ENCODE measurements at regions not wholly inside any gene's neighbourhood (a gene's known extent, or its start where the extent isn't known, plus 50 kb on each side); places are given as distances from the start of the nearest gene placed in this dataset.
"Not testable (repeated sequence)": the region's sequence is repeated elsewhere in the genome, so short reads cannot be mapped to it uniquely, and the experiment has no call there.

DNA sequence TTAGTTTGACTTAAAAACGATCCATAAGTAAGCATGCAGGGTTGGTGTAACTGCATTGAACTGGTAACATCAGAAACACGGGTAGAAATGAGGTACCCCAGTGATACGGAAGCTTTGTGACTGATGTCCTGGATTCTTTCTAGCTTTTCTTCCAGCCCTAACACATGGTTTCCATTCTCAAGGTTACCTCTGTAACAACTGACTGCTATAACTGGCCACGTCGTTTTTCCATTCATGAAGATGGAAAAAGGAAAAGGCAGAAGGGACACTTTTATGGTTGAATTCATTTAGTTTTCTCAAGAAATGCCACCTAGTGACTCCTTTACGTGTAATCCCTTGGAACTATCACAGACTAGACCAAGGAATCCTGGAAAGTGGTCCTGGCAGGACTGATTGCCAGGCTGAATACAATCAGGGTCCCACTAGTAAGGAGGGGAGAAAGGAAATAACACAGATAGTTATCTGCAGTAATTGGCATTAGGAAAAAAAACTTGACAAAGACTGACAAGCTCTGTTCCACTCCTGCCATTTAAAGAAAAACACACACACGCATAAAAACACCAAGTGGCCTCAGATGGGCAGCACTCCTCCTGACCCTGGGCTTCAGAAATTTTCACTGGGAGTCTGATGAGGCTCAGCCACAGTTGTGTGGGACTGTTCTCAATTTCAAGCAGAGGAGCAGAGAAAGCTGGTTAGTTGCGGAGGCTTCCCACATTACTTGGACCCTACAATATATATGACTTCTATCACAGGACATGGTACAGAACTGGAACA lies 77.5 kb upstream of the ZNF169 start:
- Histone ChIP-seq H3K9me2 (replicated peaks; ENCODE audit: insufficient read depth, low read length) (no peaks in the 10 kb centered on the region), H3K4me1 (ENCODE audit: low read length) (peaks cover 4% of the 10 kb centered on the region; the same call in 1 of the 2 replicates), H3K4me3 (ENCODE audit: low read length) (no peak overlapping the region), H3K9me3 (ENCODE audit: low read length) (no peaks in the 10 kb centered on the region), H4K20me1 (ENCODE audit: insufficient read depth, low read depth, low read length) (peaks cover 10% of the 10 kb centered on the region), H3K36me3 (ENCODE audit: insufficient read depth, low read length) (peaks cover 17% of the 10 kb centered on the region), H3K27me3 (ENCODE audit: low read length) (no peaks in the 10 kb centered on the region), H3K79me2 (ENCODE audit: low read length) (peaks cover 24% of the 10 kb centered on the region), H3K9ac (ENCODE audit: low read length) (no peak overlapping the region), H3K27ac (ENCODE audit: low read length) (no peak overlapping the region), H2AFZ (ENCODE audit: low read length) (no peak overlapping the region), H3K4me2 (ENCODE audit: low read depth, low read length, poor library complexity, severe bottlenecking) (no peak overlapping the region)
- DNase-seq, result no peak

DNA sequence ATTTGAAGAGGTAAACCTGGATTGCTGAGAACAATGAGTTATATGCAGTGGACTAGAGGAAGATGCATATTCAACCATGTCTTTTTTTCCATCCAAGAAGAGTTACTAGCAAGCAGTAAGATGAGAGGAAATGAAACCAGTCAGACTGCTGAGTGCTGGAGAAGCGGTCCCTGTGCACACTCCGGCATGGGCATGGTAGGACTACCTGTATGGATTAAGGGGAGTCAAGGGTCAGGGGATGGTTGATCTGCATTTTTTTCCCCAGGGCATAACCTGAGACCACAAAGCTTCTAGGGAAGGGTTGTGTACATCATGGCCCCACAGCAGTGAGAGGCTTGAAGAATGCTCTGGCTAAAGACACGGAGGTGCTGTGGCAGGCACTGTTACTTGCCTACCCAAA lies 76.6 kb upstream of the ZNF169 start:
- Histone ChIP-seq H3K27ac (ENCODE audit: low read length) (no peak overlapping the region), H4K20me1 (ENCODE audit: insufficient read depth, low read depth, low read length) (0 out of 2 replicates have a peak, but pooled peaks cover 4% of the 10 kb centered on the region)

DNA sequence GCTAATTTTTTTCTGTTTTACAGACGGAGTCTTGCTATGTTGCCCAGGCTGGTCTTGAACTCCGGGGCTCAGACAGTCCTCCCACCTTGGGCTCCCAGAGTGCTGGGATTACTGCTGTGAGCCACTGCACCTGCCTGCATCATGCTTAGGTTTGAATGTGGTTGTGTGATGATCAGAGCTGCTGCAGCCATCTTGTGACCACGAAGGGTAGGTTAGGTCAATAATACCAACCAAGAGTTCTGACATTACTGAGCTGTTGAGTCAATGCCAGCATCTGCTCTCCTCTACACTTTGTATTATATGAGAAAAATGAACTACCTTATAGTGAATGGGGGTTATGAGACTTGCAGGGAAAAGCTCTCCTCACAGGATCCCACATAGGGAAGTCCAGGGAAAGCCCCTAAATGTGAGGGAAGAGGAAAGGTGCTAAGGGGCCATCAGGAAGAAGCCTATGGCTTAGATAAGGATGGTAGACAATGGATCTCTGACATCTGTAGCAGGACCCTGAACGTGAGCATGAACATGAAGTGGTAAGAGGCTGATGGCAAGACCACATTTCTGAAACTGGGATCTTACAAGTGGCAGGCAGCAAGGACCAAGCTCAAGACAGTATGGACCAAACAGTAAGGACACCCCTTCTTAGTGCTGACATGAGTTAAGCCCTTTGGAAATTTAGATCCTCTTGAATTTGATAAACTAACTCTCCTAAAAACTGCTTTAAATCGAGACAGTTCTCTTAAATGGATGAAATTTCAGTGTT lies 75.7 kb upstream of the ZNF169 start:
- H3K9ac ChIP-seq (ENCODE audit: low read length), result no peak overlapping the region
- no peaks in the 10 kb centered on the region for H3K27me3 ChIP-seq (ENCODE audit: low read length)
- no peak overlapping the region for H3K4me3 ChIP-seq (ENCODE audit: low read length)
- no peak overlapping the region for H3K4me2 ChIP-seq (ENCODE audit: low read depth, low read length, poor library complexity, severe bottlenecking)
- no peak overlapping the region for H2AFZ ChIP-seq (ENCODE audit: low read length)
- 0 out of 2 replicates have a peak, but pooled peaks cover 4% of the 10 kb centered on the region for H4K20me1 ChIP-seq (ENCODE audit: insufficient read depth, low read depth, low read length)
- no peaks in the 10 kb centered on the region for H3K9me3 ChIP-seq (ENCODE audit: low read length)
- peaks cover 7% of the 10 kb centered on the region; the same call in 1 of the 2 replicates for H3K36me3 ChIP-seq (ENCODE audit: insufficient read depth, low read length)
- H3K27ac ChIP-seq (ENCODE audit: low read length), result no peak overlapping the region
- no peaks in the 10 kb centered on the region for H3K9me2 ChIP-seq (replicated peaks; ENCODE audit: insufficient read depth, low read length)
- peaks cover 11% of the 10 kb centered on the region for H3K79me2 ChIP-seq (ENCODE audit: low read length)
- DNase-seq, result no peak
- no peaks in the 10 kb centered on the region for H3K4me1 ChIP-seq (ENCODE audit: low read length)

More for the DNA sequence above, 76.6 kb upstream of the ZNF169 start:
- Histone ChIP-seq H3K79me2 (ENCODE audit: low read length) (peaks cover 15% of the 10 kb centered on the region), H3K4me3 (ENCODE audit: low read length) (no peak overlapping the region), H3K9me3 (ENCODE audit: low read length) (no peaks in the 10 kb centered on the region), H3K4me1 (ENCODE audit: low read length) (no peaks in the 10 kb centered on the region), H3K9me2 (replicated peaks; ENCODE audit: insufficient read depth, low read length) (no peaks in the 10 kb centered on the region), H2AFZ (ENCODE audit: low read length) (no peak overlapping the region), H3K4me2 (ENCODE audit: low read depth, low read length, poor library complexity, severe bottlenecking) (no peak overlapping the region), H3K36me3 (ENCODE audit: insufficient read depth, low read length) (peaks cover 8% of the 10 kb centered on the region; the same call in 1 of the 2 replicates), H3K27me3 (ENCODE audit: low read length) (no peaks in the 10 kb centered on the region), H3K9ac (ENCODE audit: low read length) (no peak overlapping the region)
- DNase-seq, result peak; percentile 60

DNA sequence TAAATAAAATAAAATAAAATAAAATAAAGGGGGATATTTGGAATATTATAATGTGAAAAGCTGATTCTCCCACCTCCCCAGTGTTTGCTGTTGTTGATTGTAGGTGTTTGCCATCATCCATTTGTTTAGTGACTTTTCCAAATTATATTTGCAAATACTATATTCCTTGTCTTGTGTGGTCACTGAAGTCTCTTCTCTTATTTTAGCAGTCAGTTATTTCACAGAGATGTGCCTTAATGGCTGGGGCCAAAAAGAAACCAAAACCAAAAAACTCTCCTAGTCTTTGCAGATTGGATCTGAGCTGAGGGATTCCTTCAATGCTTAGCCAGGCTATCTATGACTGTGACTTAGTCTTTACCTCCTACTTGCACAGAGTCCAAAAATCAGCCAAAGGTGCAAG lies 70.9 kb upstream of the ZNF169 start:
- Histone ChIP-seq H3K36me3 (ENCODE audit: insufficient read depth, low read length) (no peaks in the 10 kb centered on the region; the same call in 1 of the 2 replicates), H3K9me3 (ENCODE audit: low read length) (no peaks in the 10 kb centered on the region), H3K79me2 (ENCODE audit: low read length) (no peaks in the 10 kb centered on the region), H3K9me2 (replicated peaks; ENCODE audit: insufficient read depth, low read length) (no peaks in the 10 kb centered on the region), H3K9ac (ENCODE audit: low read length) (no peak overlapping the region), H4K20me1 (ENCODE audit: insufficient read depth, low read depth, low read length) (no peaks in the 10 kb centered on the region), H3K4me3 (ENCODE audit: low read length) (no peak overlapping the region), H3K4me1 (ENCODE audit: low read length) (no peaks in the 10 kb centered on the region), H2AFZ (ENCODE audit: low read length) (no peak overlapping the region), H3K27me3 (ENCODE audit: low read length) (no peaks in the 10 kb centered on the region), H3K4me2 (ENCODE audit: low read depth, low read length, poor library complexity, severe bottlenecking) (no peak overlapping the region), H3K27ac (ENCODE audit: low read length) (no peak overlapping the region)
- no peak for DNase-seq

DNA sequence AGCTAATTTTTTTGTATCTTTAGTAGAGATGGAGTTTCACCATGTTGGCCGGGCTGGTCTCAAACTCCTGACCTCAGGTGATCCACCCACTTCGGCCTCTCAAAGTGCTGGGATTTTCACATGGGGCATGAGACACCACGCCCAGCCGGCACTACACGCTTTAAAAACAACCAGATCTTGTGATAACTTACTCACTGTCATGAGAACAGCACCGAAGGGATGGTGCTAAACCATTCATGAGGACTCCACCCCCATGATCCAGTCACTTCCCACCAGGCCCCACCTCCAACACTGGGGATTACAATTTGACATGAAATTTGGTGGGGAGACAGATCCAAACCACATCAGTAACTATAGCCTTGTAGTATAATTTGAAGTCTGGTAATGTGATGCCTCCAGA lies 67.4 kb upstream of the ZNF169 start:
- H2AFZ ChIP-seq (ENCODE audit: low read length); H3K9me3 ChIP-seq (ENCODE audit: low read length); H4K20me1 ChIP-seq (ENCODE audit: insufficient read depth, low read depth, low read length); H3K4me3 ChIP-seq (ENCODE audit: low read length); H3K4me2 ChIP-seq (ENCODE audit: low read depth, low read length, poor library complexity, severe bottlenecking); H3K27ac ChIP-seq (ENCODE audit: low read length); H3K9me2 ChIP-seq (replicated peaks; ENCODE audit: insufficient read depth, low read length); H3K79me2 ChIP-seq (ENCODE audit: low read length); DNase-seq; H3K36me3 ChIP-seq (ENCODE audit: insufficient read depth, low read length); H3K4me1 ChIP-seq (ENCODE audit: low read length); H3K27me3 ChIP-seq (ENCODE audit: low read length); H3K9ac ChIP-seq (ENCODE audit: low read length): not testable (repeated sequence)

DNA sequence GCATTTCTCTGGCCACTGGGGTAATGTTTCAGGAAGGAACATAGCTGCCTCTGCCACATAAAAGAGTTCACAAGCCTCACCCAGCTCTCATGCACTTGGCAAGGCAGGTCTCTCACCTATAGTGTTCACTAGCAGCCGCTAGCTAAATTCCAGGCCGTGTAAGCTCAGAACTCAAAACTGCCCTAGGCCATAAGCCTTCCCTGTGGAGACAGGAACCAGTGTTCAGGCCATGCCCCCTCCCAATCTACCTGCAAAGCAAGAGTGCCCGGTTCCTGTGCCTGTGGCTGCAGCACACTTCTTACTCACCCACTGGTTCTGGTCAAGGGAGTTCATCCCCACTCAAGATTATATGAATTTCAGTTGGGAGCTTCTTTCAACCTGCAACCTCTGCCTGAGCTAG lies 60.7 kb upstream of the ZNF169 start:
- no peaks in the 10 kb centered on the region for H3K9me3 ChIP-seq (ENCODE audit: low read length)
- H3K9ac ChIP-seq (ENCODE audit: low read length), result no peak overlapping the region
- no peaks in the 10 kb centered on the region for H3K36me3 ChIP-seq (ENCODE audit: insufficient read depth, low read length)
- no peaks in the 10 kb centered on the region for H4K20me1 ChIP-seq (ENCODE audit: insufficient read depth, low read depth, low read length)
- no peak overlapping the region for H3K4me3 ChIP-seq (ENCODE audit: low read length)
- H3K27ac ChIP-seq (ENCODE audit: low read length), result no peak overlapping the region
- H3K4me2 ChIP-seq (ENCODE audit: low read depth, low read length, poor library complexity, severe bottlenecking), result no peak overlapping the region
- no peak overlapping the region for H2AFZ ChIP-seq (ENCODE audit: low read length)
- H3K9me2 ChIP-seq (replicated peaks; ENCODE audit: insufficient read depth, low read length), result no peaks in the 10 kb centered on the region
- peaks cover 9% of the 10 kb centered on the region for H3K4me1 ChIP-seq (ENCODE audit: low read length)
- no peaks in the 10 kb centered on the region for H3K79me2 ChIP-seq (ENCODE audit: low read length)
- no peaks in the 10 kb centered on the region for H3K27me3 ChIP-seq (ENCODE audit: low read length)
- DNase-seq, result no peak

DNA sequence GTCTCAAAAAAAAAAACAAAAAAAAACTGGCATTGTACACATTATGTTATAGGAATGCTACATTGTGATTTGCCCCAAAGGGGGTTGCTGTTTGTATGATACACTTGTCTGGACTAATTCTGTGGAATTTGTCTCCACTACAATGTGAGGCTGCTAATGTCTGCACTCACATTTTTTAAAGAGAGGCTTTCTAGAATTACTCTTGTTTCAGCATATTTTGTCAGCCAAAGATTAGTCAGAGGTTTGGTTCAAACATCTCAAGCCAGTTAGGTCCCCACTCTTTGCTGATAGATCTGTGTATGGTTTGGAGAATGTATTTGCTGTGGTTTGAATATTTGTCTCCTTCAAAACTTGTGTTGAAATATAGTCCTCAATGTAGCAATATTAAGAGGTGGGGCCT lies 59.3 kb upstream of the ZNF169 start:
- H3K27ac ChIP-seq (ENCODE audit: low read length), result no peak overlapping the region

DNA sequence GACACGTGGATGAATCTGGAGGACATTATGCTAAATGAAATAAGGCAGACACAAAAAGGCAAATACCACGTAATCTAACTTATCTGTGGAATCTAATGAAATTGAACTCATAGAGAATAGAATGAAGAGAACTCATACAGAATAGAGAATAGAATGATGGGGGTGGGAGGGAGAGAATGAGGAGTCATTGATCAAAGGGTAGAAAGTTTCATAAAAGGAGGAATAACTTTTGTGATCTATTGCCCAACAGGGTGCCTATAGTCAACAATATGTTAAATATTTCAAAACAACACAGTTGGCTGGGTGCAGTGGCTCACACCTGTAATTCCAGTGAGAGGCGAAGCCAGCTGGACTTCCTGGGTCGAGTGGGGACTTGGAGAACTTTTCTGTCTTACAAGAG lies 54.9 kb upstream of the ZNF169 start:
- Histone ChIP-seq H2AFZ (ENCODE audit: low read length) (no peak overlapping the region), H3K4me3 (ENCODE audit: low read length) (no peak overlapping the region), H3K4me2 (ENCODE audit: low read depth, low read length, poor library complexity, severe bottlenecking) (no peak overlapping the region), H3K9ac (ENCODE audit: low read length) (no peak overlapping the region), H3K4me1 (ENCODE audit: low read length) (peaks cover 12% of the 10 kb centered on the region), H3K9me2 (replicated peaks; ENCODE audit: insufficient read depth, low read length) (no peaks in the 10 kb centered on the region), H3K36me3 (ENCODE audit: insufficient read depth, low read length) (no peaks in the 10 kb centered on the region), H3K27me3 (ENCODE audit: low read length) (no peaks in the 10 kb centered on the region), H3K27ac (ENCODE audit: low read length) (no peak overlapping the region), H3K9me3 (ENCODE audit: low read length) (no peaks in the 10 kb centered on the region), H3K79me2 (ENCODE audit: low read length) (no peaks in the 10 kb centered on the region), H4K20me1 (ENCODE audit: insufficient read depth, low read depth, low read length) (no peaks in the 10 kb centered on the region)
- peak; percentile 1 for DNase-seq

More for the DNA sequence above, 59.3 kb upstream of the ZNF169 start:
- Histone ChIP-seq H3K27me3 (ENCODE audit: low read length) (no peaks in the 10 kb centered on the region), H2AFZ (ENCODE audit: low read length) (no peak overlapping the region), H3K4me2 (ENCODE audit: low read depth, low read length, poor library complexity, severe bottlenecking) (no peak overlapping the region), H3K9me2 (replicated peaks; ENCODE audit: insufficient read depth, low read length) (no peaks in the 10 kb centered on the region), H3K36me3 (ENCODE audit: insufficient read depth, low read length) (no peaks in the 10 kb centered on the region), H4K20me1 (ENCODE audit: insufficient read depth, low read depth, low read length) (no peaks in the 10 kb centered on the region), H3K9ac (ENCODE audit: low read length) (no peak overlapping the region), H3K79me2 (ENCODE audit: low read length) (no peaks in the 10 kb centered on the region), H3K9me3 (ENCODE audit: low read length) (no peaks in the 10 kb centered on the region), H3K4me1 (ENCODE audit: low read length) (peaks cover 12% of the 10 kb centered on the region), H3K4me3 (ENCODE audit: low read length) (no peak overlapping the region)
- no peak for DNase-seq
